ENCODE measurements at regions not wholly inside any gene's neighbourhood (a gene's known extent, or its start where the extent isn't known, plus 50 kb on each side); places are given as distances from the start of the nearest gene placed in this dataset.

DNA sequence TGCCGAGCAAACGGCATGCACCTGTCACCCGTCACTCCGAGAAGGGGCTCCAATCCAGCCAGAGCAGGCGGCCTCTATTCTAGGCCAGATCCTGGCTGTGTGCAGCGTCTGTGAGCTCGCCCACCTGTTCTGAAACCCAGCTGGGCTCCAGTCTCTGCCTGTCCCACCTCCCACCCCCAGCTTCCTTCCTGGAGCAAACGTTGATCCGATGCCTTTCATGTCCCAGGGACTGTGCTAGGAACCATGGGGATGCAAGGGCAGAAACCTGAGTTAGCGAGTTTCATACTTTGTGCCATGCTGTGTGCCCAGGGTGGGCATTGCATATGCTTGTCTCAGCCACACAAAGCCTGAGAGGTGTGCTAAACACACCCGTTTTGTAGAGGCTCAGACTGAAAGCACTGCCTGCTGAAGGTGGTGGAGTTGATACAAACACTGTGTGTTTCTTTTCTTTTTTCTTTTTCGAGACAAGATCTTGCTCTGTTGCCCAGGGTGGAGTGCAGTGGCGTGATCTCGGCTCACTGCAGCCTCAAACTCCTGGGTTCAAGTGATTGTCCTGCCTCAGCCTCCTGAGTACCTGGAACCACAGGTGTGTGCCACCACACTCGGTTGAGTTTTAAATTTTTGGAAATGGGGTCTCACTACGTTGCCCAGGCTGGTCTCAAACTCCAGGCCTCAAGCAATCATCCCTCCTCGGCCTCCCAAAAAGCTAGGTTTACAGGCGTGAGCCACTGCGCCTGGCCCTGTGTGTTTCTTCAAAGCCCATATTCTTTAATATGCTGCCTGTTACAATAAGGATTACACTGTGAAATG is 84.1 kb upstream of the MED13L start:
- H3K27me3 ChIP-seq (ENCODE audit: insufficient read depth, low read length) = no peaks in the 10 kb centered on the region
- no peak overlapping the region for H3K4me3 ChIP-seq (ENCODE audit: low read depth, low read length)
- no peaks in the 10 kb centered on the region for H3K79me2 ChIP-seq (ENCODE audit: control insufficient read depth, insufficient read depth, low read length, unreplicated experiment)
- no peak overlapping the region for H3K27ac ChIP-seq (ENCODE audit: low read depth, low read length)
- H3K4me1 ChIP-seq (ENCODE audit: control insufficient read depth, insufficient read depth, low read length, unreplicated experiment) = peaks cover 13% of the 10 kb centered on the region
- H3K36me3 ChIP-seq (ENCODE audit: insufficient read depth, low read length) = no peaks in the 10 kb centered on the region
- H2AFZ ChIP-seq (ENCODE audit: low read length, unreplicated experiment) = no peak overlapping the region

DNA sequence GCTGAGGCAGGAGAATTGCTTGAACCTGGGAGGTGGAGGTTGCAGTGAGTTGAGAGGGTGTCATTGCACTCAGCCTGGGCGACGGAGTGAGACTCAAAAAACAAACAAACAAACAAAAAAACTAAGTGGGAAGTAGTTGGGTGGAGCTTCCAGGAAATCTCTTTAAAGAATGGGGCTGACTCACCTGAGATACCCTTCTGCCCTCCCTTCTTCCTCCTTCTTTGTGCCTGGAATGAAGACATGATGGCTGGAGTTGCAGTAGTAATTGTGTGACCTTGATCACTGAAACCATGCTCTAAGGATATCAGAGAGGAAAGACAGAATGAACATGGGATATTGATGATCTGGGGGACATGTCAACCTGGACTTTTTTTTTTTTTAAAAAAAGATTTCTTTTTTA is 87.6 kb upstream of the MED13L start:
- Histone ChIP-seq H3K4me3 (ENCODE audit: low read depth, low read length) (no peak overlapping the region), H3K79me2 (ENCODE audit: control insufficient read depth, insufficient read depth, low read length, unreplicated experiment) (no peaks in the 10 kb centered on the region), H3K4me1 (ENCODE audit: control insufficient read depth, insufficient read depth, low read length, unreplicated experiment) (no peaks in the 10 kb centered on the region), H3K27ac (ENCODE audit: low read depth, low read length) (no peak overlapping the region), H2AFZ (ENCODE audit: low read length, unreplicated experiment) (no peak overlapping the region), H3K27me3 (ENCODE audit: insufficient read depth, low read length) (no peaks in the 10 kb centered on the region), H3K36me3 (ENCODE audit: insufficient read depth, low read length) (no peaks in the 10 kb centered on the region)

DNA sequence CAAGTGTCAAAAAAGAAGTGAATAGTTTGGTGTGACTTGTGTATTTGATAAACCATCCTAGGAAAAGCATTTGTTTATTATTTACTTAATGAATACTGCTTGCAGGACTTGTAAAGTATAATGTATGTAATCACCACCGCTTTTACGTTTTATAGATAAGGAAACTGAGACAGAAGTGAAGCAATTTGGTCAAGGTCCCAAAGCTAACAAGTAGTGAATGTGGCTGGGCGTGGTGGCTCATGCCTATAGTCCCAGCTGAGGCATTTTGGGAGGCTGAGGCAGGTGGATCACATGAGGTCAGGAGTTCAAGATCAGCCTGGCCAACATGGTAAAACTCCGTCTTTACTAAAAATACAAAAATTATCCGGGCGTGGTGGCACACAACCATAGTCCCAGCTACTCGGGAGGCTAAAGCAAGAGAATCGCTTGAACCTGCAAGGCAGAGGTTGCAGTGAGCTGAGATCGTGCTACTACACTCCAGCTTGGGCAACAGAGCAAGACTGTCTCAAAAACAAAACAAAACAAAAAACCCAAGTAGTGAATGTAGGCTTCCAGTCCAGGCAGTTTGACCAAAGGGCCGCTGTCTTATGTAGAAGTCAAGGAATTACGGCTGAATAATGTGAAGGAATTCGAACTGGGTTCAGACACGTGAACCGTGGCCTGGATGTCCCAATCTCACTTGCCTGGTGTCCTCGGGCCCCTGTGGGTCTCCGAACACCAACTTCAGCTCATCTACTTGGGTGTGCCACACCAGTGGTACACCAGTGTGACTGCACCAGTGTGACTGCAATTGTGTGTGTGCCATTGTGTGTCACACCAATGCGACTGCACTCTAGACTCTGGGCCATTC is 88.3 kb upstream of the MED13L start:
- H3K27me3 ChIP-seq (ENCODE audit: insufficient read depth, low read length) = no peaks in the 10 kb centered on the region
- H2AFZ ChIP-seq (ENCODE audit: low read length, unreplicated experiment) = no peak overlapping the region
- H3K79me2 ChIP-seq (ENCODE audit: control insufficient read depth, insufficient read depth, low read length, unreplicated experiment) = no peaks in the 10 kb centered on the region
- no peak overlapping the region for H3K27ac ChIP-seq (ENCODE audit: low read depth, low read length)
- no peaks in the 10 kb centered on the region for H3K4me1 ChIP-seq (ENCODE audit: control insufficient read depth, insufficient read depth, low read length, unreplicated experiment)
- H3K36me3 ChIP-seq (ENCODE audit: insufficient read depth, low read length) = no peaks in the 10 kb centered on the region
- H3K4me3 ChIP-seq (ENCODE audit: low read depth, low read length) = no peak overlapping the region

DNA sequence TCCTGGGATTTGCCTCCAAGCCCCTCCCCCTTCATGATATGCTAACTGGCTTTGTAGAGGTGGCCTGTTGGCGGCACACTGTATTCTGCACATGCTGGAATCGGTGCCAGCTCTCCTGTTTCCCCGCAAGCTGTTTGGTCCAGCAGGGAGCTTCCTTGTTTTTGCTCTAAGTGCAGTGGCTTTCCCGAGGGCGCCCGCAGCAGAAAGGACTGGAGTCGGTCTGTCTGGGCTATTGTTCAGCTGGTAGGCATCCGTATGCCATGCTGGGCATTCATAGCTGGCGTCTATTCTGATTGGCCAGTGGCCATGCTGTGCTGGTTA is 88.9 kb upstream of the MED13L start:
- H3K27me3 ChIP-seq (ENCODE audit: insufficient read depth, low read length) = no peaks in the 10 kb centered on the region
- H2AFZ ChIP-seq (ENCODE audit: low read length, unreplicated experiment) = no peak overlapping the region
- no peaks in the 10 kb centered on the region for H3K36me3 ChIP-seq (ENCODE audit: insufficient read depth, low read length)
- H3K4me1 ChIP-seq (ENCODE audit: control insufficient read depth, insufficient read depth, low read length, unreplicated experiment) = no peaks in the 10 kb centered on the region
- no peaks in the 10 kb centered on the region for H3K79me2 ChIP-seq (ENCODE audit: control insufficient read depth, insufficient read depth, low read length, unreplicated experiment)
- no peak overlapping the region for H3K4me3 ChIP-seq (ENCODE audit: low read depth, low read length)
- H3K27ac ChIP-seq (ENCODE audit: low read depth, low read length) = no peak overlapping the region

DNA sequence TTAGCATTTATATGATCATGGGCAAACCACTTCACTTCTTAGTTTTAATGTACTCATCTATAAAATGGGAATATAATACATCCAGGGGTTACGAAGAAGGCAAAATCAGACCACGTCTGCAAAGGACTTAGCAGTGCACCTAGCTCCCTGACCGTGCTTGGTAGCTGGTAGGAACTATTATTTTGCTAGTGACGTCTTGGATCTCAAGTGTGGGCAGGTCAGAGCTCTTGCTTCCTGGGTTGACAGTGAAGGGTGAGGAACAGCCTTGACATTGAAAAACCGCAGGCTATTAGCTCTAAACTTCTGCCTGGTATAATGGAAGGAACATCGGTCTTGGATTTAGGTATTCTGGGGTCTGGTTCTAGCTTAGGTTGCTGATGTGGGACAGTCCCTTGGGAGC is 89.3 kb upstream of the MED13L start:
- H3K79me2 ChIP-seq (ENCODE audit: control insufficient read depth, insufficient read depth, low read length, unreplicated experiment) = no peaks in the 10 kb centered on the region
- H3K4me3 ChIP-seq (ENCODE audit: low read depth, low read length) = no peak overlapping the region
- H3K27me3 ChIP-seq (ENCODE audit: insufficient read depth, low read length) = no peaks in the 10 kb centered on the region
- H2AFZ ChIP-seq (ENCODE audit: low read length, unreplicated experiment) = no peak overlapping the region
- no peaks in the 10 kb centered on the region for H3K4me1 ChIP-seq (ENCODE audit: control insufficient read depth, insufficient read depth, low read length, unreplicated experiment)
- H3K27ac ChIP-seq (ENCODE audit: low read depth, low read length) = no peak overlapping the region
- no peaks in the 10 kb centered on the region for H3K36me3 ChIP-seq (ENCODE audit: insufficient read depth, low read length)

DNA sequence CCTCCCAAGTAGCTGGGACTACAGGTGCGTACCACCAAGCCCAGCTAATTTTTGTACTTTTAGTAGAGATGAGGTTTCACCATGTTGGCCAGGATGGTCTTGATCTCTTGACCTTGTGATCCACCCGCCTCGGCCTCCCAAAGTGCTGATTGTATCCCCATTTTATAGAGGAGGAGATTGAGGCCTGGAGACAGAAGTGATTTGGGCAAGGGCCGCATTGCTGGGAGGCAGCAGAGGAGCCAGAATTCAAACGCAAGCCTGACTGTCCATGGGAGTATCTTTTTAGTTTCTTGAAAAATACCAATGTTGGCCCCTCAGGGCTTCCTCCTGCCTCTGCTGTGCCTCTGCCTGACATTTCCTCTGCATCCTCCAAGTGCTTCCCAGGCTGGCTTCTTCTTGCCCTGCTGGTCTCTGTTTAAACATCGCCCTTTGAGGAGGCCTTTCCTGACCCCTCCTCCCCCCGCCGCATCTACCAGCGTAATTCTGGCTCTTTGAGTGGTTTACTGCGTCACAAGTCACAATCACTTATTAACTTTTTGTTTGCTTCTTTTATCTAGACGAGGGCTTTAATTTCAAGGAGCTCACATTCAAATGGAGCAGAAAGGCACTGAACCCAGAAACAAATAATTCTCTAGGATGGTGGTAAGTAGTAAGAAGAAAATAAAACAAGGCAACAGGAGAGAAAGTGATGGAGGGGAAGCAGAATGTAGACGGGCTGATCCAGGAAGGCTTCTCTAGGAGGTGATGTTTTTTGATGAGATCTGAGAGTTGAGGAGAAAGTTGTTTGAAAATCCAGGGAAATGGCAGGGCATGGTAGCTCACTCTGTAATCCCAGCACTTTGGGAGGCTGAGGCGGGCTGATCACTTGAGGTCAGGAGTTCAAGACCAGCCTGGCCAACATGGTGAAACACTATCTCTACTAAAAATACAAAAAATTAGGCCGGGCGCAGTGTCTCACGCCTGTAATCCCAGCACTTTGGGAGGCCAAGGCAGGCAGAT is 91.0 kb upstream of the MED13L start:
- H2AFZ ChIP-seq (ENCODE audit: low read length, unreplicated experiment) = no peak overlapping the region
- no peaks in the 10 kb centered on the region for H3K27me3 ChIP-seq (ENCODE audit: insufficient read depth, low read length)
- H3K4me3 ChIP-seq (ENCODE audit: low read depth, low read length) = no peak overlapping the region
- no peaks in the 10 kb centered on the region for H3K79me2 ChIP-seq (ENCODE audit: control insufficient read depth, insufficient read depth, low read length, unreplicated experiment)
- no peaks in the 10 kb centered on the region for H3K4me1 ChIP-seq (ENCODE audit: control insufficient read depth, insufficient read depth, low read length, unreplicated experiment)
- H3K27ac ChIP-seq (ENCODE audit: low read depth, low read length) = no peak overlapping the region
- H3K36me3 ChIP-seq (ENCODE audit: insufficient read depth, low read length) = no peaks in the 10 kb centered on the region

DNA sequence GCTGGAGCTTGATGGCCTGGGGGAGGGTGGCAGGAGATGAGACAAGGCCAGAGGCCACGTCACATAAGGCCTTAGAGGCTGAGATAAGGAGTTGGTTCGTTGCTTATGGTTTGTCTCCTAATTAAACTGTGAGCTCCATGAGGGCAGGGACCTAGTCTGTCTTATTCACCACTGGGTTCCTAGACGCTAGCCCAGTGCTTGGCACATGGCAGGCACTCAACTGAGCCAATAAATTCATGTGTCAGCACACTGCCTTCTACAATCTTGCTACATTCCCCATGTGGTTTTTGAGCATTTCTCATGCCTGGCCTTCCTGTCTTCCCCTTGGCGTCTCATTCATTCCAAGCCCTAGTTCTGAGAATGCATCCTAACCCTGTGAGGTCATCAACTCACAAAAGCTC is 92.5 kb upstream of the MED13L start:
- H3K27me3 ChIP-seq (ENCODE audit: insufficient read depth, low read length) = no peaks in the 10 kb centered on the region
- no peak overlapping the region for H3K4me3 ChIP-seq (ENCODE audit: low read depth, low read length)
- H3K27ac ChIP-seq (ENCODE audit: low read depth, low read length) = no peak overlapping the region
- no peaks in the 10 kb centered on the region for H3K79me2 ChIP-seq (ENCODE audit: control insufficient read depth, insufficient read depth, low read length, unreplicated experiment)
- H3K36me3 ChIP-seq (ENCODE audit: insufficient read depth, low read length) = no peaks in the 10 kb centered on the region
- no peak overlapping the region for H2AFZ ChIP-seq (ENCODE audit: low read length, unreplicated experiment)
- no peaks in the 10 kb centered on the region for H3K4me1 ChIP-seq (ENCODE audit: control insufficient read depth, insufficient read depth, low read length, unreplicated experiment)

DNA sequence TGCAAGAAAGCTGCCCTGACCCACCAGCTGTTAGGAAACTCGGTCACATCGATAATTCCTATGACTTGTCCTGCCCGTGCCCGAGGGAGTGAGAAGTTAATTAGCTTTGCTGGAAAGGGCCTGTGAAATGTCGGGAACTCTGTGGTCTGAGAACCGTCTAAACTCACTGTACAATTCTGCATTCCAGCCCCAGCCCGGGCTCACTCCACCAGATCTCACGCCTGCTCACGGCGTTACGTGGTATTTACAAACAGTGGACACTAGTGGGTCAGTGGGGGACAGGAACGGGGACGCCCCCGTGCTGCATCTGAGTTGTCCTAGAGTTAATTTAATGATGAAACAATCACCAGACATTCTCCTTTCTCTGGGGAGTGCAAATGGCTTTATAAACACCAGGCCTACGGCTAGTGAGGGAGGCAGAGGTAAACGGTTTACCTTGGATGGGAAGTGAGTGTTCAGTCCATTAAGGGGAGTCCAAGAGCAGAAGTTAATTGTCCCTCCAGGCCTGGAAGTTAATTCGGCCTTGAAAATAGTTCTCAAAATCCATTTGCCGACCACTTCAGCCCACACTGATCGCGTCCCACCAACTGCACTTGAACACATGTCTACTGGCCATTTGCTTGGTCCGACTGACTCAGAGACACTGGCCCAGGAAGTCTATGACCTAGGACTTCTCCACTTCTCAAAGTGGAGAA is 93.5 kb upstream of the MED13L start:
- no peak overlapping the region for H3K27ac ChIP-seq (ENCODE audit: low read depth, low read length)
- H3K4me1 ChIP-seq (ENCODE audit: control insufficient read depth, insufficient read depth, low read length, unreplicated experiment) = peaks cover 2% of the 10 kb centered on the region
- no peak overlapping the region for H3K4me3 ChIP-seq (ENCODE audit: low read depth, low read length)
- H3K27me3 ChIP-seq (ENCODE audit: insufficient read depth, low read length) = no peaks in the 10 kb centered on the region
- H3K36me3 ChIP-seq (ENCODE audit: insufficient read depth, low read length) = no peaks in the 10 kb centered on the region
- no peak overlapping the region for H2AFZ ChIP-seq (ENCODE audit: low read length, unreplicated experiment)
- no peaks in the 10 kb centered on the region for H3K79me2 ChIP-seq (ENCODE audit: control insufficient read depth, insufficient read depth, low read length, unreplicated experiment)

DNA sequence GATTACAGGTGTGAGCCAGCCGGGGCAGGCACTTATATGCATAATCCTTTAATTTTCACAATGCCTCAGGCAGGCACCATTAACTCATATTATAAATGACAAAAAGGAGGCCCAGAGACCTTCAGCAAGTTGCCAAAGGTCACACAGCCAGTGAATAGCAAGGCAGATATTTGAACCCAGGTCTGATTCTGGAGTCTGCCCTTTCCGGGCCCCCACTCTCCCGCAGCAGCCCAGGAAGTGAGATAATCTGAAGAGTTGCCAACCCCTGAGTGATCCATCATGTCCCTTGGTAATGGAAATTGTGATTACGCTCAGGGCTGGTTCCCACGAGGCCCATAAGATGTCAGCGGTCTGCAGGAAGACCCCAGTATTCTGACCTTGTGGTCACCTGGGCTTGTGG is 95.3 kb upstream of the MED13L start:
- H3K79me2 ChIP-seq (ENCODE audit: control insufficient read depth, insufficient read depth, low read length, unreplicated experiment) = no peaks in the 10 kb centered on the region
- H3K27ac ChIP-seq (ENCODE audit: low read depth, low read length) = no peak overlapping the region
- H2AFZ ChIP-seq (ENCODE audit: low read length, unreplicated experiment) = no peak overlapping the region
- no peaks in the 10 kb centered on the region for H3K27me3 ChIP-seq (ENCODE audit: insufficient read depth, low read length)
- no peaks in the 10 kb centered on the region for H3K36me3 ChIP-seq (ENCODE audit: insufficient read depth, low read length)
- peaks cover 19% of the 10 kb centered on the region for H3K4me1 ChIP-seq (ENCODE audit: control insufficient read depth, insufficient read depth, low read length, unreplicated experiment)
- H3K4me3 ChIP-seq (ENCODE audit: low read depth, low read length) = no peak overlapping the region

All from ACC112 (cell line).